ENCODE measurements at regions not wholly inside any gene's neighbourhood (a gene's known extent, or its start where the extent isn't known, plus 50 kb on each side); places are given as distances from the start of the nearest gene placed in this dataset.
A peak's percentile ranks its signal among the peaks of the same experiment; 100 is the strongest.

DNA sequence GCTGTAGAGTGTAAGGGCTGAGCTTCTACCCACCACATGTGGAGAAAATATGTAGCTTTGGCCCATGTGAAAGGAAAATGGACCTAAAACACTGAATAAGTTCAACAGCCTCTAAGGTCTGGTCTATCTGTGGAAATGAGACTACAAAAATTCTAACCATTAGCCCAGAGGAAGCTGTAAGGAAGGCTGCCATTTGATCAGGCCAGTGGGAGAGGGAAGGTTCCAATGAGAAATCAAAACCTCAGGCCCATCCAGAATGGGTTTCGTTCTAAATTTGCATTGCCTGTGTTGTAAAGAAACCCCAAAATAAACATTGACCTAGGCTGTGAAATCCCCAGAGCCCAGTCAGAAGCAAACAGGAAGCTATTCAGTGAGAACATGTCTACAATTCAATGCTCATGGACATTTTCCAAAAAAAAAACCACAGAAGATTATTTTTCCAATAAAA is 320.4 kb upstream of the SLC7A11 start:
- peak; percentile 72 for DNase-seq (ENCODE audit: low read depth)

DNA sequence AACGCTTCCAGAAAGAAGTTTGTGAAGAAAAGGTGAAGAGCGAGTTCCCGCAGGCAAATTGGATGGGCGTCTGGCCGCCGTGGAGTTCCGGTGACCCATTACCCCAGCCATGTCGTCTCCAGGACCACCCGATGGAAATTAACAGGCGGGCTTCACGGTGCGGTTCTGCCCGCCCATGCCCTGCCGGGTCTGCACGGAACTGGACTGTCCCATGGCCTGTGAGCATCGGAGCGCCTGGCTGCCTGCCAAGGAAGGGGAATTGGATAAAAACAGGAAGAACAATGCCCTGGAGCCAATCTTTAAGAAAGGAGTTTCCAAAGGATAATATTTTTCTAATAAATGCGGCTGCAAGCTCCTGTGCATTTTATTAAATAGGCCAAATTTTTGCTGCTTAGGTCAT is 319.8 kb upstream of the SLC7A11 start:
- DNase-seq (ENCODE audit: low read depth) = no peak

DNA sequence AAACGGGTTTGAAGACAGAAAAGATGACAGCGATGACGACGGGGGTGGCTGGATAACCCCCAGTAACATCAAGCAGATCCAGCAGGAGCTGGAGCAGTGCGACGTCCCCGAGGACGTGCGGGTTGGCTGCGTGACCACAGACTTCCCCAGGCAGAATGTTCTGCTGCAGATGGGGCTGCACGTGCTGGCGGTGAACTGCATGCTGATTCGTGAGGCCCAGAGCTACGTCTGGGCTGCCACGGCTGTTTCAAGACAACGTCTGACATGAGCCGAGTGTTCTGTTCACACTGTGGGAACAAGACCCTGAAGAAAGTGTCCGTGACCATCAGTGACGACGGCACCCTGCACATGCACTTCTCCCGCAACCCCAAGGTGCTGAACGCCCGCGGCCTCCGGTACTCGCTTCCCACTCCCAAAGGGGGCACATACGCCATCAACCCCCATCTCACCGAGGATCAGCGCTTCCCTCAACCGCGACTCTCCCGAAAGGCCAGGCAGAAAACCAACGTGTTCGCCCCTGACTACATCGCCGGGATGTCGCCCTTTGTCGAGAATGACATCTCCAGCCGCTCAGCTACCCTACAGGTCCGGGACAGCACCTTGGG is 319.2 kb upstream of the SLC7A11 start:
- no peak for DNase-seq (ENCODE audit: low read depth)

- DNase-seq (ENCODE audit: low read depth) = no peak
Measured at GRCh38 chr4:138560448-138560847, 318.3 kb upstream of the SLC7A11 start.

DNA sequence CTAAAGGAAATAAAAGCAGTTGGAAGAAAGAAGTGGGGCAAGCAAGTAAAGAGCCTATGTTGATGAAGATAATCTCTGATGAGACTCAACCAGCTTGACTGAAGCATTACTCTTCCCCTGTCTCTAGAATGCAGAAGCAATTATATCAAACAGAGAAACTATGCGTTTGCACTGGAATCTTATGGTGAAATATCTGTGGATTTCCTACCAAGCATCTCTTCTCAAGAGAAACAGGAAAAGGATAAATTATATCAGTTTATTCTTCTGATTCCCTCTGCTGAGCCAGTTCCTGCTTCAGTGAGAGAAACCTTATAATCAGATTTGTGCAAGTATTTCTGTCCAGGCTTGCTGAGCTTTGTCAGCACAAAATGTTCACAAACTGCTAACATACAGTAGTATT is 316.7 kb upstream of the SLC7A11 start:
- no peak for DNase-seq (ENCODE audit: low read depth)

DNA sequence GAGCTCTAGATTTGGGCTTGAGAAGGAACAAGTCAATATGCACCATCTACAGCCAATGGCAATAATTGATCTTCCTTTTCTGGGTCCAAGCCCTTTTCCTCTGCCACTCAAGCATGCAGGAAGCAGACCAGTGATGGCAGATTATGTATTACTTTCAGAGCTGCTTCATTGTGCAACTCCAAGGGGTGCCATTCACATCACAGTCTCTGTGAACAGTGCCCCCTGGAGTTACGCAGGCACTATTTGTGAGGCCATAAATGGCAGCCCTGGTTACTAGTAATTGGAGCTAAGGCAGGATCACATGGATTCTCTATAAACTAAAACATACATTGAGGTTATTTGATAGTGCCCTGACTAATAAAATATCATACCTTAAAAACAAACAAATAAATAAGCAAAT is 313.4 kb upstream of the SLC7A11 start:
- peak; percentile 62 for DNase-seq (ENCODE audit: low read depth)

GRCh38 chr4:138555108-138555507 is 313.0 kb upstream of the SLC7A11 start:
- DNase-seq (ENCODE audit: low read depth) = no peak

- no peak for DNase-seq (ENCODE audit: low read depth)
Measured at GRCh38 chr4:138553001-138553845, 311.1 kb upstream of the SLC7A11 start.

GRCh38 chr4:138542191-138542776 is 300.1 kb upstream of the SLC7A11 start:
- DNase-seq (ENCODE audit: low read depth) = peak; percentile 17

GRCh38 chr4:138540056-138540800 is 298.1 kb upstream of the SLC7A11 start:
- peak; percentile 45 for DNase-seq (ENCODE audit: low read depth)

- no peak for DNase-seq (ENCODE audit: low read depth)
Measured at GRCh38 chr4:138538743-138539142, 296.6 kb upstream of the SLC7A11 start.

GRCh38 chr4:138537731-138538490 is 295.8 kb upstream of the SLC7A11 start:
- peak; percentile 15 for DNase-seq (ENCODE audit: low read depth)

GRCh38 chr4:138535316-138535715 is 293.2 kb upstream of the SLC7A11 start:
- DNase-seq (ENCODE audit: low read depth) = peak; percentile 40

- peak; percentile 56 for DNase-seq (ENCODE audit: low read depth)
Measured at GRCh38 chr4:138522366-138522765, 280.2 kb upstream of the SLC7A11 start.

- DNase-seq (ENCODE audit: low read depth) = no peak
Measured at GRCh38 chr4:138521809-138522208, 279.7 kb upstream of the SLC7A11 start.

DNA sequence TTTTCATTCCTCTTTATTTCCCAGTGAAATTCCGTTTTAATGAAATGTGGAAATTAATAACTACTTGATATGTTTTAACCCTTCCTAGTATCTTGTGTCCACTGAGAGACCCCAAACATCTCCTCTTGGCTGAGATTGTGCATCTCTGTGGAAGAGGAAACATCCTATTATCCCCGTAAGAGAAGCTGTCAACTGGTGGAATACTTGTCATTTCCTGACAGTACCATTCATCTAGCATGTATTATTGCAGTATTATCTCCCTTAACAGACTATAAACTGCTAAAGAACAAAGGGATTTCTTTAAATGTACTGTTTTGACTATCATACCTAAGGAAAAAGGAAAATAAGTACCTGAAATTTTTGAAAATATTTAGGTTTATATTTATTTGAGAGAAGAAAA is 277.3 kb upstream of the SLC7A11 start:
- DNase-seq (ENCODE audit: low read depth) = no peak

DNA sequence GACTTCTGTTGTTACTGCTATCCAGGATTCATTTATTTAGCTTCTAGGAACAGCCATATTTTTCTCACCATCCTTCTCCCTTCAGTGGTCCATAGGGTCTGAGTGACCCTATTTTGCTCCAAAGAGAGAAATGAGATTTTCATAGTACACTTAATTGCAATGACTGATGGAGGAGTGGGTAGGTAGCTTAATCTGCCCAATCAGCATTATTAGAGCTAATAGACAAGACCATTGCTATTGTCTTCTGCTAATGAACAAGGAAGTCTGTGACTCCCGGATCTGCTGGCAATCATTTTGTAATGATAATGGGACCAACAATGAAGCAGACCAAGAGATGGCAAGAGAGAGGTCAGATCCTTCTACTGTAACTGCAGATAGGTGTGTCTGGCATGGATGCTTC is 271.4 kb upstream of the SLC7A11 start:
- no peak for DNase-seq (ENCODE audit: low read depth)

DNA sequence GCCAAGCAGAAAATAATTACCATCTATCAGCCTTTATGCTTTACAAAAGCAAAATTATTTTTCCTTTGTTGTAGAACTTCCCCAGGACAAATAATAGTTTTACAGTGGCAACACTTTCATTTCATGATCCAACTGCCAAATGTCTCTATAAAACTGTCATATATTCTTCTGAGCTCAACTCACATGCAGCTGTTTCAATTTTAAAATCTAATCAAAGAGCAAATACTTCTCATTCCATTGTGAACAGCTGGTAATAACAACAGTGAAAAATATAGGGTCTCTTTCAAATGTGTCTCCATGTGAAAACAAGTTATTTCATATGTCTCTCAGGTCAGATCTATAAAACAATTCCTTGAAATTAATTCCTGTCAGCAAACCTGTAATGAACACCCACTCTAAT is 270.6 kb upstream of the SLC7A11 start:
- DNase-seq (ENCODE audit: low read depth) = no peak

DNA sequence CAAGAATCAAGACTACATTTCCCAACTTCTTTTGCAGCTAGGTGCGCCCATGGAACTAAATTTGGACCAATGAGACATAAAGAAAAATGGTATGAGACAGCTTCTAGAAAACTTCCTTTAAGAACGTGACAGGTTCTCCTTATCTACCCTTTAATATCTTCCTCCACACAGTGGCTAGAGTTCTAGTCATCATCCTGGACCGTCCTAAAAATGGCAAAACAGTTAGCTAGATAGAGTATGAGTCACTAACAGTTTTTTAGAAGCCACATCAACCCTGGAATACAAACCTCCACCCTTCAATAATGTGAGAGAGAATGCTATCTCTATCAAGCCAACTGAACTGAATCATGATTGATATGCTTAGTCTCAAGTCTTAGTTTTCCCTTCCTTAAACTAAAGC is 267.9 kb upstream of the SLC7A11 start:
- DNase-seq (ENCODE audit: low read depth) = peak; percentile 68

- no peak for DNase-seq (ENCODE audit: low read depth)
Measured at GRCh38 chr4:138509346-138509745, 267.2 kb upstream of the SLC7A11 start.

DNA sequence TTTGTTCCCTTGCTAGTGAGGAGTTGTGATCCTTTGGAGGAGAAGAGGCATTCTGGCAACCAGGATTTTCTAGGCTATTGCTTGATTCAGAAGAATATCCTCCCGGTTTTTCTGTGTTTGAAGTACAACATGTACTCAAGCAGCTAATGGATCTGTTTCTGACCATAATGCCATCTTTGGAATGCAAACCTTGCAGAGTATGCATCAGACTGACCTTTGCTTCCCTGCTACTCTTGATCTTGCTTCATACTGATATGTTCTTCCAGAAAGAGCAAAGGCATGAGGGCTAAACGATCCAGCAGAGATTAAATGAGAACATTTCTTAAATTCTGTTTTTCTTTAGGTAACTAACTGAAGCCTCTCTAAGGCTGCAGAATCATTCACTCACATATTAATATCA is 265.4 kb upstream of the SLC7A11 start:
- peak; percentile 95 for DNase-seq (ENCODE audit: low read depth)

- DNase-seq (ENCODE audit: low read depth) = no peak
Measured at GRCh38 chr4:138501614-138502013, 259.5 kb upstream of the SLC7A11 start.
